DND-41 (cell line): ENCODE measurements at regions not wholly inside any gene's neighbourhood (a gene's known extent, or its start where the extent isn't known, plus 50 kb on each side); places are given as distances from the start of the nearest gene placed in this dataset.

ENCODE experiments used
- ATAC-seq: fragments of 200-7000 bp; cut with Tn5 transposase; 3 replicates; pipeline ENCODE4 v1.9.1; 2021; ENCODE audit warnings: low read depth; ENCODE audit not compliant: insufficient read depth
- DNase-seq: peaks from one replicate; pipeline ENCODE4 v3.0.0-alpha.2; 2020
- H2AFZ ChIP-seq: 2 replicates; pipeline ENCODE4 v1.6.0; 2012; ENCODE audit warnings: low read depth, low read length
- H3K27ac ChIP-seq: 2 replicates; pipeline ENCODE4 v1.5.1; 2012; ENCODE audit warnings: low read length, inconsistent platforms
- H3K27me3 ChIP-seq: fragments of 200-600 bp; sonication (generic); 2 replicates; pipeline ENCODE4 v1.6.0; 2012; ENCODE audit warnings: low read length, mild to moderate bottlenecking, inconsistent platforms; ENCODE audit not compliant: insufficient read depth, poor library complexity
- H3K36me3 ChIP-seq: 2 replicates; pipeline ENCODE4 v1.5.1; 2012; ENCODE audit warnings: low read length, inconsistent platforms; ENCODE audit not compliant: insufficient read depth
- H3K4me1 ChIP-seq: 2 replicates; pipeline ENCODE4 v1.5.1; 2012; ENCODE audit warnings: mild to moderate bottlenecking, low read length; ENCODE audit not compliant: insufficient read depth
- H3K4me2 ChIP-seq: 2 replicates; pipeline ENCODE4 v1.6.0; 2012; ENCODE audit warnings: mild to moderate bottlenecking, moderate library complexity, low read length, inconsistent platforms; ENCODE audit not compliant: insufficient read depth
- H3K4me3 ChIP-seq, 2 experiments: fragments of 200-600 bp in 1 of 2; shearing (Covaris generic) in 1 of 2; 2 replicates each; pipeline ENCODE4 v1.5.1; 2012 to 2016; ENCODE audit warnings: inconsistent platforms in 2 of 2, low read length in 2 of 2, mild to moderate bottlenecking in 2 of 2, low read depth in 1 of 2, moderate library complexity in 1 of 2
- H3K79me2 ChIP-seq: 2 replicates; pipeline ENCODE4 v1.6.0; 2012; ENCODE audit warnings: low read length, inconsistent platforms; ENCODE audit not compliant: insufficient read depth
- H3K9ac ChIP-seq: 2 replicates; pipeline ENCODE4 v1.6.0; 2012; ENCODE audit warnings: low read depth, mild to moderate bottlenecking, inconsistent platforms, low read length, moderate library complexity
- H3K9me3 ChIP-seq: 2 replicates; pipeline ENCODE4 v1.5.1; 2012; ENCODE audit warnings: low read length, moderate library complexity, mild to moderate bottlenecking, inconsistent platforms; ENCODE audit not compliant: insufficient read depth, severe bottlenecking
- H4K20me1 ChIP-seq: 2 replicates; pipeline ENCODE4 v1.6.0; 2012; ENCODE audit warnings: low read length; ENCODE audit not compliant: insufficient read depth
- CTCF ChIP-seq: IDR thresholded peaks from 2 replicates; pipeline ENCODE4 v1.5.1; 2012; ENCODE audit warnings: borderline replicate concordance, low read length, moderate library complexity, mild to moderate bottlenecking; ENCODE audit not compliant: poor library complexity, severe bottlenecking; ENCODE audit errors: extremely low read depth
- EZH2 ChIP-seq: IDR thresholded peaks from 3 replicates; pipeline ENCODE4 v1.6.1; 2012; ENCODE audit warnings: borderline replicate concordance, low read depth, mild to moderate bottlenecking, moderate library complexity, low read length, inconsistent platforms; ENCODE audit not compliant: severe bottlenecking

GRCh38 chrX:8914681-8915080 is 113.5 kb upstream of the FAM9A start:
- Histone ChIP-seq H3K27me3 (no peaks in the 10 kb centered on the region), H3K9me3 (no peaks in the 10 kb centered on the region), H2AFZ (no peak overlapping the region), H3K4me3 (no peak overlapping the region), H3K4me1 (no peaks in the 10 kb centered on the region), H3K9ac (no peak overlapping the region), H3K79me2 (no peaks in the 10 kb centered on the region), H3K4me2 (no peak overlapping the region), H4K20me1 (no peaks in the 10 kb centered on the region), H3K36me3 (no peaks in the 10 kb centered on the region), H3K27ac (no peak overlapping the region)
- ATAC-seq: no peak
- DNase-seq: no peak
- TF ChIP-seq CTCF (no peak), EZH2 (no peak)

- TF ChIP-seq CTCF (no peak), EZH2 (no peak)
- no peaks in the 10 kb centered on the region for H3K9me3 ChIP-seq
- H3K4me1 ChIP-seq: no peaks in the 10 kb centered on the region
- no peaks in the 10 kb centered on the region for H3K36me3 ChIP-seq
- no peak overlapping the region for H3K4me2 ChIP-seq
- DNase-seq: no peak
- no peak overlapping the region for H2AFZ ChIP-seq
- H3K27ac ChIP-seq: no peak overlapping the region
- H3K4me3 ChIP-seq: no peak overlapping the region
- no peak for ATAC-seq
- no peak overlapping the region for H3K9ac ChIP-seq
- H3K27me3 ChIP-seq: no peaks in the 10 kb centered on the region
- H4K20me1 ChIP-seq: no peaks in the 10 kb centered on the region
- H3K79me2 ChIP-seq: no peaks in the 10 kb centered on the region
These were observed 112.6 kb upstream of the FAM9A start for GRCh38 chrX:8913655-8914409.

- Histone ChIP-seq H3K4me1 (no peaks in the 10 kb centered on the region), H3K36me3 (no peaks in the 10 kb centered on the region), H4K20me1 (no peaks in the 10 kb centered on the region), H3K9me3 (no peaks in the 10 kb centered on the region), H3K27ac (no peak overlapping the region), H3K4me3 (no peak overlapping the region), H3K27me3 (no peaks in the 10 kb centered on the region), H2AFZ (no peak overlapping the region), H3K79me2 (no peaks in the 10 kb centered on the region), H3K9ac (no peak overlapping the region), H3K4me2 (no peak overlapping the region)
- ATAC-seq (no peak), DNase-seq (no peak)
- TF ChIP-seq EZH2 (no peak), CTCF (no peak)
These were observed 106.5 kb upstream of the FAM9A start for GRCh38 chrX:8907688-8908087.
